ENCODE measurements at regions not wholly inside any gene's neighbourhood (a gene's known extent, or its start where the extent isn't known, plus 50 kb on each side); places are given as distances from the start of the nearest gene placed in this dataset.
"Not testable (repeated sequence)": the region's sequence is repeated elsewhere in the genome, so short reads cannot be mapped to it uniquely, and the experiment has no call there.

DNA sequence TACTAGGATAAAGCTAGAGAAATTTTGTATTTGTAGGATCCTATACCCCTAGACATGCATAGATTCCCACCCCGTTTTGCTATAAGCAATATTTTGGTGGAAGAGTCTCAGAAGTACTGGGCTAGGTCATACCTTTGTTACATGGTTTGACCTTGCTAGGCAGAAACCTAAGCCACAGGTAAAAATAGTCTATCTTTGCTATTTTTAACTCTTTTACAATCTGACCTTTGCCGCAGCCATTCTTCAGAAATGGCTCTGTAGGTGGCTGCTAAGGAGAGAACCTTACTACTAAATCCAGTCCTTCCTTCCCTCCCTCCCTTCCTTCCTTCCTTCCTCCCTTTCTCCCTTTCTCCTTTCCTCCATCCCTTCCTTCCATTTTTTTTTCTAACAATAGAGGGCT, 242.9 kb upstream of the SEL1L start:
- no peak for DNase-seq (ENCODE audit: low read depth, low spot score)
- TF ChIP-seq POLR2AphosphoS5 (IDR thresholded peaks at IDR 0.05; ENCODE audit: borderline replicate concordance, low read depth, low read length) (no peak), EZH2 (IDR thresholded peaks at IDR 0.05) (no peak), FOXP2 (optimal IDR thresholded peaks at IDR 0.05; ENCODE audit: control extremely low read depth, extremely low read length, insufficient read depth) (no peak)
- Histone ChIP-seq H3K36me3 (ENCODE audit: insufficient read depth, low read length) (no peaks in the 10 kb centered on the region), H3K4me3 (no peak overlapping the region), H3K9me3 (ENCODE audit: low read depth, low read length) (no peaks in the 10 kb centered on the region), H3K27ac (no peak overlapping the region), H3K9ac (ENCODE audit: insufficient read length) (no peak overlapping the region)

DNA sequence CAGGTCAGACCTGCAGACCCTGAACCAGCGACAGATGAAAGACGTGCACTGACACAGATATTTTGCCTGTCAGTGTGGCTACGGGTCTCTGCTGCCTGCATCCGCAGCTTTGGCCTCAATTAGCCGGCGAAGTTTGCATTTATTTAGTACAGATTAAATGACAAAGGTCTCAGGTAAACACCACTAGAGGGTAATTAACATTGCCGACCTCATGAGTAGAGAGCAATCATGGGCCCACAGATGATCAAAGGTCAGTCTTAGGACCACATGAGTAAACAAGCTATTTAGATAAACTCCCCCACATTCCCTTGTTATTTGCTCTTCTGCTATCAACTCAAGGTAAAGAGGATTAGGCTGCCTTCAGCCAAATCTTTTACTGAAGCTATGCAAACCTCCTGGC, 248.1 kb upstream of the SEL1L start:
- H3K9me3 ChIP-seq (ENCODE audit: low read depth, low read length); H3K9ac ChIP-seq (ENCODE audit: insufficient read length); H3K36me3 ChIP-seq (ENCODE audit: insufficient read depth, low read length); H3K27ac ChIP-seq; DNase-seq (ENCODE audit: low read depth, low spot score); H3K4me3 ChIP-seq: not testable (repeated sequence)

DNA sequence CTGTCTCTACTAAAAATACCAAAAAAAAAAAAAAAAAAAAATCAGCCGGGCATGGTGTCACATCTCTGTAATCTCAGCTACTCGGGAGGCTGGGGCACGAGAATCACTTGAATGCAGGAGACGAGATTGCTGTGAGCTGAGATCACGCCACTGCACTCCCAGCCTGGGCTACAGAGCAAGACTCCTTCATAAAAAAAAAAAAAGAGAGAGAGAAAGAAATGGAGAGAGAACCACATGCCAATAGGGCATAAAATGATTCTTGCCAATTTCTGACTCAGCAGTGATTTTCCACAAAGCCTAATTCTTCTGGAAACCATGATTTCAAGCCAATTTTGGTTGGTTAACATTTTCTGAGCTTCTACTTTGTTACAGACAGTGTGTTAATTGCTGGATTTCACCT, 250.4 kb upstream of the SEL1L start:
- H3K27ac ChIP-seq = no peak overlapping the region
- no peak for DNase-seq (ENCODE audit: low read depth, low spot score)

DNA sequence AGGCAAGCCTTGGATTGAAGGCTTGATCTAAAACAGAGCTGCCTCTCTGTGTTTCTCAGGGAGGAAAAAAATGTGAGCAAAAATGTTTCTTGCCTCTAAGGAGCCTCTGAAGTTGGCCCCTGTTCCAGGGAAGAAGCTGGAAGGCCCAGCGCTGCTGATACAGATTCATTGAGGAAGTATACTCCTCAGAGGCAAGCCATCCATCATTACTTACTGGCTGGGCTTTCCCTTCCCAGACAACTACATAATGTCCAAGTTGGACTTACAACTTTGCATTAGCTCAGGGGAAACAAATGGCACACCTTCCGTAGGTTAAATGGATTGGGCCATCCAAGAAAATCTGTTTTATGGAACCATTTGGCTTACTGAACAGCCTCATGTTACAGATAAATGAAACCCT, 263.7 kb upstream of the SEL1L start:
- TF ChIP-seq POLR2AphosphoS5 (IDR thresholded peaks at IDR 0.05; ENCODE audit: borderline replicate concordance, low read depth, low read length) (no peak), FOXP2 (optimal IDR thresholded peaks at IDR 0.05; ENCODE audit: control extremely low read depth, extremely low read length, insufficient read depth) (no peak), EZH2 (IDR thresholded peaks at IDR 0.05) (no peak)
- Histone ChIP-seq H3K27ac (no peak overlapping the region), H3K9me3 (ENCODE audit: low read depth, low read length) (no peaks in the 10 kb centered on the region), H3K9ac (ENCODE audit: insufficient read length) (no peak overlapping the region), H3K4me3 (no peak overlapping the region), H3K36me3 (ENCODE audit: insufficient read depth, low read length) (no peaks in the 10 kb centered on the region)
- DNase-seq (ENCODE audit: low read depth, low spot score) = no peak

More for the DNA sequence above, 250.4 kb upstream of the SEL1L start:
- Histone ChIP-seq H3K36me3 (ENCODE audit: insufficient read depth, low read length) (no peaks in the 10 kb centered on the region), H3K9me3 (ENCODE audit: low read depth, low read length) (no peaks in the 10 kb centered on the region), H3K9ac (ENCODE audit: insufficient read length) (no peak overlapping the region), H3K4me3 (no peak overlapping the region)
- TF ChIP-seq POLR2AphosphoS5 (IDR thresholded peaks at IDR 0.05; ENCODE audit: borderline replicate concordance, low read depth, low read length) (no peak), EZH2 (IDR thresholded peaks at IDR 0.05) (no peak), FOXP2 (optimal IDR thresholded peaks at IDR 0.05; ENCODE audit: control extremely low read depth, extremely low read length, insufficient read depth) (no peak)

DNA sequence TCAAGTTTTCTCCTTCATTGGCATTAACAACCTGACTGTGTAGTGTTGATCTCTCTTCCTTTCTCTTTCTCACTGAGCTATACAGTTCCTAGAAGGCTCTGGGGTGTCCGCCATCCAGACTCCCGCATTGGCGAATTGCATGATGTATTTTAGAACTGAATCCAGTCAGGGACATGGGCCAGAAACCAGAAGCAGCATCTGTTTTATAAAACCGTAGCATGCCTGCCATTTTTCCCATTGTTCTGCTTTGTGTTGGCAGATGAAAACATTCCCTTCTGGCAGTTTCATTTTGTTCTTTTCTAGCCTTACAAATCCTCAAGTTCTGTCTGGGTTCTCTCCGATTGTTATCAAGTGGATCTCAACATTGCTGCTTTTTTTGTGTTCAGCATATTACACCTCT, 268.3 kb upstream of the SEL1L start:
- Histone ChIP-seq H3K9ac (ENCODE audit: insufficient read length) (no peak overlapping the region), H3K27ac (no peak overlapping the region), H3K4me3 (no peak overlapping the region), H3K36me3 (ENCODE audit: insufficient read depth, low read length) (no peaks in the 10 kb centered on the region), H3K9me3 (ENCODE audit: low read depth, low read length) (no peaks in the 10 kb centered on the region)
- DNase-seq (ENCODE audit: low read depth, low spot score) = no peak
- no peak for TF ChIP-seq EZH2 (IDR thresholded peaks at IDR 0.05)
- no peak for TF ChIP-seq FOXP2 (optimal IDR thresholded peaks at IDR 0.05; ENCODE audit: control extremely low read depth, extremely low read length, insufficient read depth)
- no peak for TF ChIP-seq POLR2AphosphoS5 (IDR thresholded peaks at IDR 0.05; ENCODE audit: borderline replicate concordance, low read depth, low read length)

DNA sequence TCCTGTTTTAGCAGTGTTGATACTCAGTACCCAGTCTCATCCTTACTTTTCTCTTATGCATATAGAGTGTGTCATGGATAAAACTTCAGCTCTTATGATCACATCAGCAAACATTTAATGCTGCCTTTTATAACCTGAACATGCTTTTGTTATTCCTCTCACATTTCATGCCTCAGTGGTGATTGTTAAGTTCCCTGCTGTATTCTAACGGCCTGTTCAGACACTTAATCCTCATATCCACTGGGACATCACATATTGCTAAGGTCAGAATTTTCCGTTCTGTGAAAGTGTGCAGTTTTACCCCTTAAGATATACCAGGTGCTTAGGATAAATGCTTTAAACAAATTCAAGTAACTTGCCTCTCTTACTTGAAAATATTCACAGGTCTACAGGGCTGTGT, 268.7 kb upstream of the SEL1L start:
- H3K9me3 ChIP-seq (ENCODE audit: low read depth, low read length) = no peaks in the 10 kb centered on the region
- no peak overlapping the region for H3K27ac ChIP-seq
- no peak overlapping the region for H3K4me3 ChIP-seq
- no peak for TF ChIP-seq EZH2 (IDR thresholded peaks at IDR 0.05)
- TF ChIP-seq FOXP2 (optimal IDR thresholded peaks at IDR 0.05; ENCODE audit: control extremely low read depth, extremely low read length, insufficient read depth) = no peak
- no peak for TF ChIP-seq POLR2AphosphoS5 (IDR thresholded peaks at IDR 0.05; ENCODE audit: borderline replicate concordance, low read depth, low read length)
- H3K9ac ChIP-seq (ENCODE audit: insufficient read length) = no peak overlapping the region
- H3K36me3 ChIP-seq (ENCODE audit: insufficient read depth, low read length) = no peaks in the 10 kb centered on the region
- no peak for DNase-seq (ENCODE audit: low read depth, low spot score)

DNA sequence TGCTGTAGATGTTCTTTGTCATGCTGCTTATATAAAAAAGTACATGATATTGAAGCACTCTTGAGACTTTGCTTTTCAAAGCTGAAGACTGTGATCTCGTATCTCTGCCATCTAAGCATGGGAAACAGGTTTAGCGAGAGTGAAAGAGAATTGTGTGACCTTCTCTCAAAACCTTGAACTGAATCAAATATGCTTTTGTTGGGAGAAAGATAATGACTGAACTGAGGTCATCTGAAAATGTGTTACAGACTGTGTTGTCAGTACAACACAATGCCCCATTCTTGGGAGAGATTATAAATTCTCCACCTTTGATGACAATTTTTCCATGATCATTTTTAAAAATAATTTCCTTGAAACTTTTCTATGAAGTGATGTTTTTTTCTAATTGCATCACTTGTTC, 272.1 kb upstream of the SEL1L start:
- Histone ChIP-seq H3K27ac (no peak overlapping the region), H3K4me3 (no peak overlapping the region), H3K9me3 (ENCODE audit: low read depth, low read length) (no peaks in the 10 kb centered on the region), H3K9ac (ENCODE audit: insufficient read length) (no peak overlapping the region), H3K36me3 (ENCODE audit: insufficient read depth, low read length) (no peaks in the 10 kb centered on the region)
- DNase-seq (ENCODE audit: low read depth, low spot score) = no peak
- TF ChIP-seq FOXP2 (optimal IDR thresholded peaks at IDR 0.05; ENCODE audit: control extremely low read depth, extremely low read length, insufficient read depth) (no peak), POLR2AphosphoS5 (IDR thresholded peaks at IDR 0.05; ENCODE audit: borderline replicate concordance, low read depth, low read length) (no peak), EZH2 (IDR thresholded peaks at IDR 0.05) (no peak)

DNA sequence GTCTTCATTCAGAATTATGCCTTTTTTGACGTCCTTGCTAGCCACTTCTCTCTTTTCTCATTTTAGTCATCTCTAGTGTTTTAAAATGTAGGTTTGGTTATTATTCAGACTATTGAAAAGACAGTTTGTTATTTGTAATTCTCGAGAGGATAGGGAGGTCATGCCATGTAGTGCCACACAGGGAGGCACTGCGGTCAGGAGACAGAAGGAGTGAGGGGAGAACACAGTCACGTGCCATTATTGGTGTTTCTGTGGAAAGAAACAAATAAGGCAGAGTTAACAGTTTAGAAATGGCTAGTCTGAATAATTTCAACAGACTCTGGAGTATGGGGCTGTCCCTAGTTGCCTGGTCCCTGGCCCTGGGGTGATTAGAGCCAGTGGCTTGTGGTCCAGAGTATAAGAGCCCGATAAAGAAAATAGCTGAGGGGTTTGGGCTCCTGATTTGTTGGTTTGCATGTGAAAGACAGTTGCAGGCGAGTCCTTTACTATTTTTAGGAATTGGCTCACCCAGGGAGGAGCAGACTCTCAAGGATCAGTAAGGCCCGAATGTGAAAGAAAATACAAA, 278.1 kb upstream of the SEL1L start:
- Histone ChIP-seq H3K36me3 (ENCODE audit: insufficient read depth, low read length) (no peaks in the 10 kb centered on the region), H3K4me3 (no peak overlapping the region), H3K27ac (no peak overlapping the region), H3K9ac (ENCODE audit: insufficient read length) (no peak overlapping the region), H3K9me3 (ENCODE audit: low read depth, low read length) (no peaks in the 10 kb centered on the region)
- no peak for TF ChIP-seq POLR2AphosphoS5 (IDR thresholded peaks at IDR 0.05; ENCODE audit: borderline replicate concordance, low read depth, low read length)
- TF ChIP-seq EZH2 (IDR thresholded peaks at IDR 0.05) = no peak
- no peak for TF ChIP-seq FOXP2 (optimal IDR thresholded peaks at IDR 0.05; ENCODE audit: control extremely low read depth, extremely low read length, insufficient read depth)
- no peak for DNase-seq (ENCODE audit: low read depth, low spot score)

DNA sequence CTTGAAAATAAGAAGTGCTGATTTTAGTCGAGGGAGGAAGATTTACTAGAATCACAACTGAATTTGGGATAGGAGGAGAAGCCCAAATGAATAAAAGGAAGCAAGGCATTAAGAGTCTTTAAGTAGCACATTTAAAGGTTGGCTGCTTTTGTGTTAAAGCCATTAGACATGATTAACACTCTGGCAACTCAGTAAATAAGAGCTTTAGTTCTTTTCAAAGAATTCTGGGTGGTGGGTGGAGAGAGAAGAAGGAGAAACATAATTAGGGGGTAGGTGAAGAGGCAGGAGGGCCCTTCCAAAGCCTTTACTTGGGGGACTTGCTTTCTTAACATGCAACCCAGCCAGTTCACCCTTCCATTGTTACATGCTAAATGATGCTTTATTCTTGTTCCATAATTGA, 284.6 kb upstream of the SEL1L start:
- no peak for DNase-seq (ENCODE audit: low read depth, low spot score)
- Histone ChIP-seq H3K9ac (ENCODE audit: insufficient read length) (no peak overlapping the region), H3K36me3 (ENCODE audit: insufficient read depth, low read length) (no peaks in the 10 kb centered on the region), H3K4me3 (no peak overlapping the region), H3K27ac (no peak overlapping the region), H3K9me3 (ENCODE audit: low read depth, low read length) (no peaks in the 10 kb centered on the region)
- TF ChIP-seq POLR2AphosphoS5 (IDR thresholded peaks at IDR 0.05; ENCODE audit: borderline replicate concordance, low read depth, low read length) = no peak
